Activated CD4-positive, CD25-positive, alpha-beta regulatory T cell treated with anti-CD3 and anti-CD28 coated beads, Interleukin-2, amount 50 U/mL, for 24 hours (primary cell): ENCODE measurements at regions not wholly inside any gene's neighbourhood (a gene's known extent, or its start where the extent isn't known, plus 50 kb on each side); places are given as distances from the start of the nearest gene placed in this dataset.

Experiments used
- ATAC-seq, 2 donors: fragments of 150-1000 bp; cut with Tn5 transposase; one replicate each; pipeline ENCODE4 v1.10.0; 2021; ENCODE audit warnings: mild to moderate bottlenecking in 1 of 2, moderate library complexity in 1 of 2

DNA sequence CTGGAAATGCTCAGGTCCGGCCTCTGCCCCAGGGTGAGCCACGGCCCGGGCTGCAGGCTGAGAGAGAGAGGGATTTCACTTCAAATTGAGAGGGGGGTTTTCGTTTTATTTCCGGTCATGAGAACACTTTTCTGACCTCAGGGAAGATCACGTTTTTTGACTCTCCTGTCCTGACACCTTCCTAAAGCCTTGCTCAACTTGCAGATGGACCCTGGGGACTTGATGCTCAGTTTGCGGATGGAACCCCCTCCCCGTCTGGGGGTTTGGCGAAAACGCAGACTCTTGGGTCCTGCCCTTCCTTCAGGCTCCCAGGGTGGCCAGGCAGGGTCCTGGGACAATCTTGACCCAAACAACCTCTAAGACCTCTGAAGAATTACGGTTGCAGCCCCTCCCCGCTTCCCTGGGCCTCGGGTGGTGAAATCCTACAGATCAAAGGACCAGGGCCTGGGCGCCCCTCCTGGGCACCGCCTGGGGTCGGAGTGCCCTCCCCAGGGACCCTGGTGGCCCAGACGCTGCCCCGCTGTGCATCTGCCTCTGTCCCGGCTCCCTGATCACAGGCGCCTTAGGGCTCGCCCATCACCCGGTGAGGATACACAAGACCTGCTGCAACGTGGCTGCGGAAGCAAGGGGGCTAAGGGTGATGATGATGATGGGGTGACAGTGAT lies 148.2 kb downstream of the ERMARD start:
- ATAC-seq = no peak

DNA sequence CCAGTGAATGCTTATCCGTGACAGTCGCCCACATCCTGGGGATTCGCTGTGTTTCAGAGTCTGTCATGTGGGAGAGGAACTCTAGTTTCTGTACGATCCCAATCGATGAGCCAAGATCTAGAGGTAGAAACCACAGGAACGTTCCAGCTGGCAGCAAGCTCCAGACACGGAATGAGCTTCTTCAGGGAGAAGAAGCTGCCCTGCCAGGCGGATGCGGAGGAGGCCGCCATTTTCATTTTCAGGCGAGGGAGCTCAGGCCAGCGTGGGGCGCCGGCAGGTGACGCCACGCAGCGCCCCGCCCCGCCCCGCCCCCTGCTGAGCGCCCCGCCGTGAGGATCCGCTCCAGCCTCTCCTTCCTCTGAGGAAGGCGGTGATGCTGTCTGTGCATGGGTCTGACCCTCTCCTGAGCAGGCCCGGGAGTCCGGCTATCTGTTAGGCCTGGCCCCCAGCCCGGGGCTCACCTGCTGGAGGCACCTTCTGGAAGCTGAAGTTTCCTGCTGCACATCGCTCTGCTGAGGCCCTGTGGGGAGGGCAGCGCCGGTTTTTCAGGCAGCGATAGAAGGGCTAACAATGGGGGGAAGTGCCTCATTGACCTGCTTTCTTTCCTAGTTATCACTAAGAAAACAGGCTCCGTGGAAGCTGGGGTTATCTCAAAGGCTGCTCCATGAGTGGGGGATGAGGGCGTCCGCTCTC lies 147.5 kb downstream of the ERMARD start:
- ATAC-seq = no peak

DNA sequence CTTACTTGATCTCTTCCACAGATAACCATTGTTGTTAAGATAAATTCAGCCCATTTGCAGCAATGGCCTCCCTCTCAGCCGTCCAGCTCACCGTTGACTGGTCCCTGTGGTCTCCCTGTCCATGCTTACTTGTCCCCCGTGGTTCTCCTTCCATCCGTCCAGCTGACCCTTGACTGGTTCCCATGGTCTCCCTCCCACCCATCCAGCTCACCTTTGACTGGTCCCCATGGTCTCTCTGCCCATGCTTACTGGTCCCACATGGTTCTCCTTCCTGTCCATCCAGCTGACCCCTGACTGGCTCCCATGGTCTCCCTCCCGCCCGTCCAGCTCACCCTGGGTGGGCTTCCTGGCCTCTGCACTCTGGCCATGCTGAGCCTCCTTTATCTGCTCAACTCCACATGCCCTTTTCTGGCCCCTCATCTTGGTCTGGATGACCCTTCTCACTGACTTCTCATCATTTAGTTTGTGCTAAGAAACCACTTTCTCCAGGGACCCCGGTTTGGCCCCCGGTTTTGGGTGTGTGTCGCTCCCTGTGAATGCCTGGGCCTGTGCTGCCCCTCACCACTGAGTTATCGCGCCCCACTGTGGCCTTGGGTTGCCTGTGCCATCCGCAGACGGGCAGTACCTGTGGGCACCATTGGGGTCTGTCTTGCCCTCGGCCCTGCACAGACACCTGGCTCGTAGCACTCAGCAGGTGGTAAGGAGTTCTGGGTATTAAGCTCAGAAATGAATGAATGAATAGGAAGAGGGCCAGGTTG lies 146.4 kb downstream of the ERMARD start:
- ATAC-seq = no peak

DNA sequence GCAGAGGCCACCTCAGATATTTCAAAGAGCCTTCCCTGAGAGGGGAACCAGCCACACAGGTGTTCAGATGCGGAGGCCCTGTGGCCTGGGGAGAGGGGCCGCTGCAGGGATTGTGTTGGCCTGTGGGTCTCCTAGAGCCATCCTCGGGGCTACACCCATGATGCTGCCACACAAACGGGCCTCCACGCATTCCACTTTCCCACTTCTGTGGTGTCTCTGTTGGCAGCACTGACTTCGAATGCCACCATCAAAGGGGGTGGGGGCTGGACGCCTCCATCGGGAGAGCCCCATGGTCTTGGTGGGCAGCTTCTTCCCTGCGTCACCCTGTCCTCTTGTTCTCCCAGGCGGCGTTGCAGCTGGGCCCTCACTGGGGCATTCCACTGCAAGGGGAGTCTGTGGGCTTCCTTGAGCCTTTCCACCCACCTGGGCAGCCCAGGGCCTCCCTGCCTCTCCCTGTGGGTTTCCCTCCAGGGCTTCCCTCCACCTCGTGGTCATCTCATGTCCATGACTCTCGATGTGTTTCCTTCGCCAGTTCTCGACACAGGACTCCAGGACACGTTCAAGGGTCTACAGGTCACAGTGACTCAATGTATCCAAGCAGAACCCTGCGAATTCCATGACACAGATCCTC lies 145.5 kb downstream of the ERMARD start:
- no peak for ATAC-seq

DNA sequence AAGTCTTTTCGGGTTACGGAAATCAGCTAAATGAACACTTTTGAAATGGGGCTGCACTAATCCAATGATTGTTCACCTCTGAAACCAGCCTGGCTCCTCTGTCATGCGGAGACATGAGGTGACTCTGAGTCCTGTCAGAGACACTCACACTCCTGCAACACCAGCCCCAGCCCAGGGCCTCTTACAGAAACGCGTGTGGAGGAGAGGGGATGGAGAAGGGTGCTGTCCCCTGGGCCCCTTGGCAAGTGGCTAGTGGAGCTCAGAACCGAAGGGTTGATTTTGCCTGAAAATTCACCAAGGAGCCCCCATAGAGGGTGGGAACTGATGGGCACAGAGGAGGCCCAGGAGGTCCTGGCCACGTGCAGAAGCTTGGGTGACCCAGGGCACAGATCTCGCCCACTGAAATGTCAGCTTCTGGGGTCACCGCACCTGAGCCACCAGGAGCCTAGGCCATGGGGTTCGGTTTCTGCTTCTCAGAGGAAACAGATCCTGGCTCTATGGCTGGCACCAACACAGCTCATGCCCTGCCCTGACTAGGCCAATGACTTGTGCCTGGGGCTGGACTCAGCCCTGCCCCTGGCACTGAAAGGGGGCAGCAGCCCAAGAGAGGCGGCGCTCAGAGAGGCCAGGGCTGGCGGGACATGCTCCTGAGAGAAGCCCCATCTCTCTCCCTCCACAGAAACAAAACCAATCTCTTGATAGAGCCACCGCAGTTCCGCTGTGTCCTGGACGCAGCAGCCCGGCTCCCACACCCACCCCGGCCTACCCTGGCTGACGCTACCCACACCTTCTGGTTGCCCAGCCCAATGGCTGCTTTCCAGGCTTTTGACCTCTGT lies 144.7 kb downstream of the ERMARD start:
- no peak for ATAC-seq

DNA sequence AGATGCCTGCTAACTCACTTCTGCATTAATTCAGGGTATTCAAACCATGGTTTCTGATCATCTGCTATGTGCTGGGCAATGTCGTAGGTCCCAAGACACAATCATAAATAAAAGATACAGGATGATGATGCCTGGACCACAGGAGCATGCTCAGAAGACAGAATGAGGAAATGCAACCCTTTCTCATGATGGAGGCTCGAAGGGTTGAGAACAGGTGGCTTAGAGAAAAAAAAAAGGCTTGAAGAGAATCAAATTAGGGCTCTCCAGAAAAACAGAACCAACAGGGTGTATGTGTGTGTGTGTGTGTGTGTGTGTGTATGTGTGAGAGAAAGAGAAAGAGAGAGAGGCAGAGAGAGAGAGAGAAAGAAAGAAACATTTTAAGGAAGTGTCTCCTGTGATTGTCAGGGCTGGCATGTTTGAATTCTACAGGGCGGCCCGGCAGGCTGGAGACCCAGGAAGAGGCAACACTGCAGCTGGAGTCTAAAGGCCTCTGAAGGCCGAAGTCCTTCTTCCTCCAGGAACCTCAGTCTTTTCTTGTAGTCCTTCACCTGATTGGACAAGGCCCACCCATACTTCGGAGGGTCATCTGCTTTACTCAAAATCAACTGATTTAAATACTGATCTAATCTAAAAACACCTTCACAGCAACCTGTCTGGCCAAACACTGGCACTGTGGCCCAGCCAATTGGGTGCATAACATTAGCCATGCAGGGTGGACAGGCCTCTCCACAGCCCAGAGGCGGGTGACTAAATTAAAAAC lies 143.8 kb downstream of the ERMARD start:
- ATAC-seq = no peak

DNA sequence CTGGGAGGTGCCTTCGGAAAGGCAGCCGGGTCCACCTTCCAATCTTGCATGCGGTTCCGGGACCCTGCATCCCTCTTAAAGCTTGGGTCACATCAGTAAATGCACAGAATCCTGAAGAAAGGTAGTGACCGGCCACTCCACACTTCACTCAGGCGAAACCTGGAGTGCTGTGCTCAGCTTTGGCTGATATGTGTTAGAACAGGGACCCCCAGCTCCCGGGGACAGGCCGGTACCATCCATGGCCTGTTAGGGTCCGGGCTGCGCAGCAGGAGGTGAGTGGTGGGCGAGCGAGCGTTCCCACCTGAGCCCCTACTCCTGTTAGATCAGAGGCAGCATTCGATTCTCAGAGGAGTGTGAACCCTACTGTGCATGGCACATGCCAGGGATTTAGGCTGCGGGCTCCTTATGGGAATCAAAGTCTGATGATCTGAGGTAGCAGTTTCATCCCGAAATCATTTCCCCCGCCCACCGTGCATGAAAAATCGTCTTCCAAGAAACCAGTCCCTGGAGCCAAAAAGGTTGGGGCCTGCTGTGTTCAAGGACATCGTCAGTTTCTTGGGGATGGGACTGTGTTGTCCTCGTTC lies 143.0 kb downstream of the ERMARD start:
- no peak for ATAC-seq

DNA sequence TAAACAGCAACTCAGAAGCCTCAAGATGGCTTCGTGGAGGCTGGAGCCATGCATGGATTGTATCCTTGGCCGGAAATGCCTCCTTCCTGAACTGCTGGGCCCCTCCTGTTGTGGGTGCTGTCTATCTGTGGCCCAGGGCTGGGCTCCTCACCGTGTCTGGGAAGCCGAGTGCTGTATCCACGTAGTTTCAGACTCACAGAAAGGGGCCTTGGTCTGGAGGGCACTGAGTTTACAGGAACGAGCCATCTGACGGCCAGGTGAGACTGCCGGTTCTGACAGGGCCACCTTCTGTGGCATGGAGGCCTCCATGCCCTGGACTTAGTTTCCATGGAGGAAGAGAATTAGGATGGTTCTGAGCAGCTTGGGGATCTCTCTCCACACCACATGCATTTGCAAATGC lies 142.2 kb downstream of the ERMARD start:
- ATAC-seq = no peak

DNA sequence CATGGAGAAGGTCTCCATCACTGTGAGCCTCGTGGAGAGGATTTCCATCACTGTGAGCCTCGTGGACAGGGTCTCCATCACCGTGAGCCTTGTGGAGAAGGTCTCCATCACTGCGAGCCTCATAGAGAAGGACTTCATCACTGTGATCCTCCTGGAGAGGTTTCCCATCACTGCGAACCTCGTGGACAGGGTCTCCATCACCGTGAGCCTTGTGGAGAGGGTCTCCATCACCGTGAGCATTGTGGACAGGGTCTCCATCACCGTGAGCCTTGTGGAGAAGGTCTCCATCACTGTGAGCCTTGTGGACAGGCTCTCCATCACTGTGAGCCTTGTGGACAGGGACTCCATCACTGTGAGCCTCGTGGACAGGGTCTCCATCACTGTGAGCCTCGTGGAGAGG lies 140.4 kb downstream of the ERMARD start:
- ATAC-seq = no peak

DNA sequence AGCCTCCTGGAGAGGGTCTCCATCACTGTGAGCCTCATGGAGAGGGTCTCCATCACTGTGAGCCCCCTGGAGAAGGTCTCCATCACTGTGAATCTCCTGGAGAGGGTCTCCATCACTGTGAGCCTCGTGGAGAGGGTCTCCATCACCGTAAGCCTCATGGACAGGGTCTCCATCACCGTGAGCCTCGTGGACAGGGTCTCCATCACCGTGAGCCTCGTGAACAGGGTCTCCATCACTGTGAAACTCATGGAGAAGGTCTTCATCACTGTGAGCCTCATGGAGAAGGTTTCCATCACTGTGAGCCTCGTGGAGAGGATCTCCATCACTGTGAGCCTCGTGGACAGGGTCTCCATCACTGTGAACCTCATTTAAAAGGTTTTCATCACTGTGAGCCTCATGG lies 140.0 kb downstream of the ERMARD start:
- no peak for ATAC-seq

DNA sequence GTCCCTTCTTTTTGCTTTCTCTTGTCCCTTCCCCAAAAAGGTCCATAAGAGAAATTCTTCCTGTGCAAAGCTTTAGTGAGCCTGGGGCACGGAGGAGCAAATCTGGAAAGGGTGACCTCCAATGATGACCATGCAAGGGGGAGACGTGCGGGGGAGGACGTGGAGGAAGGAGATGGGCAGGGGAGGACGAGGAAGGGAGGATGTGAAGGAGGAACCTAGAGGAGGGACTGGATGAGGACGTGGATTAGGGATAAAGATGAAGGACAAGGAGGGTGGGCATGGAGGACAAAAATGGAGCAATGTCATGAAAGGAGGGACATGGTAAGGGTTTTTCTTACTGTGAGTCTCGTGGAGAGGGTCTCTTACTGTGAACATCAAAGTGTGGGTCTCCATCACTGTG lies 139.5 kb downstream of the ERMARD start:
- no peak for ATAC-seq

DNA sequence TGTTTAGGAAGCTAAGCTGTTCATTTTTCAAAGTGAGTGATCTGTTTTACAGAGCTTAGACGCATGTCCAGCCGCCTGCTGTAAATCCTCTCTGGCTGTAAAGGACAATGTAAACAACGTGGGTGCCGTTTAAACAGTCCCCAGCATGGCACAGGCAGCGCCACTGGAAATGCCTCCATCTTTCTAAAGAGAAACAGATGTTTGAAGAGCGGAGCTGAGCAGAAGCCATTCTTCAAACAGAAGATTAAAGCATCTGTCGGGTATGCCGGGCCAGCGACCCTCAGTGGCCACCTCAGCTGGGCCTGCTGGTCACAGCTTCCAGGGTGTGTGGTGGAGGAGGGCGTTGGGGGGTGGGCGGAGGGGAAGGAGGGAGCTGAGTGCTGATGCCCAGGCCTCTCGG lies 138.6 kb downstream of the ERMARD start:
- ATAC-seq = no peak

DNA sequence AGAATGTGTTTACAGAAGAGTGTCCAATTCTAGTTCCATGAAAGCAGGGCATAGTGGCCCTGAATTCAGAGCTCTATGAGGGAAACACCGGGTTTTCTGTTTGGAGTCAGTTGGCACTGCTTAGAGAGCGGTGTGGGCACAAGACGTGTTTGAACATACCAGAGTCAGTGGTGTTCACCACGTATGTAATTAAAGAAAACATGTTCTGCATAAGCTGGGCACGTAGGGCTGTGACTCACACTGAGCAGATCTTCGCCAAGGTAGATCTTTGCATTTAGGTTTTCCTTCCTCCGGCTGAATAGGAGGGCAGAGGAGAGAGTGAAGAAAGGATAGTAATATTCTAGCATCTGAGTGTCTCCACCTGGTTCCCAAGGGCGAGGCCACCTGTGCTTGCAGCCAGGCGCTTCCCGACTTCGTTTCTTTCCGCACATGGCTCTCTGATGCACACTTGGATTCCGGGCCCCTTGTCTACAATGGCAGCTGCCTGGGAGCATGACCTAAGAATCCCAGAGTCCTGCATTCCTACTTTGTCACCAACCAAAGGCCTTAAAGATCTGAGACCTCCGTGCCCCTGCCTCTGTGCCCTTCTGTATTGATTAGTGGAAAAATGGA lies 136.2 kb downstream of the ERMARD start:
- ATAC-seq = no peak

DNA sequence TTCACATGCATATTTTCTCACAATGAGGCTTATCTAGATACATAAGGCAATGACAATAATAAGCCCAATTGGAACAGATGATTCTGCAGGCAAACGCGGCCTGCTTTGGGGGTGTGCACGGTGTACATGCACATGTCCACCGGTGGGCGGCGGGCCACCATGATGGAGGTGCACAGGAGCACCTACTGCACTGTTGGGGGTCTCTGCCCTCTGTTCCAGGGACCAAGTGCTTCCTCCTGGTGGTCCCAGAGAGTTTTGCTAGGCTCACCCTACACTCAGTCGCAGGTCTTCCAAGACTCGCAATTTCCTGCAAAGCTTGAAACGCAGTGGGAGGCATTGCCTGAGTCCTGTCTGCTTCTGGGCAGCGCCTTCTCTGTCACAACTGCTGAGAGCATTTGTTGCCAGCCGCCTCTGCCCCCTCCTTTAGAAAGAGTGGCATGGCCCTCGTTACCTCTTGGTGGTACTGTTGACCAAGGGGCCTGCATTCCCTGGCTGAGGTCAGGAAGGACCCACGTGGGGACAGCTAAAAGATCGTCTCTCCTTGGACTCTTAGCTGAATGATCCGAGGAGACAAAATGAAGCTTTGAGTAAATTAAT lies 135.3 kb downstream of the ERMARD start:
- no peak for ATAC-seq

DNA sequence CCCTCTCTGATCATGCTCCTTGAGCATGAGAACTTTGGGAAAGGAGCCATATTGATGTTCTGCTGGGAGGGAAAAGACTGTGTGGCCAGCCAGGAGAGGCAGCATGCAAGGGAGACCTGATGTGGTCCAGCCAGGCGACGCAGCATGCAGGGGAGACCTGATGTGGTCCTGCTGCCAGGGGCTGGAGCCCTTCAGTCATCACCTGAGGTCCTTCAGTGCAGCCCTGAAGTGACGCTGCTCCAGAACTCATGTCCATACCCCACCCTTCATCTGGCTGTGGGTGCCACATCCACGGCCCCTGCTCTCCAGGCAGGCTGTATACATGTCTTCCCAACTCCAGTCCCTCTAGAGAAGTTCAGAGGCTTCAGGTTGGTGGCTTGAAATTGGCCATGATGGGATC lies 134.4 kb downstream of the ERMARD start:
- no peak for ATAC-seq

DNA sequence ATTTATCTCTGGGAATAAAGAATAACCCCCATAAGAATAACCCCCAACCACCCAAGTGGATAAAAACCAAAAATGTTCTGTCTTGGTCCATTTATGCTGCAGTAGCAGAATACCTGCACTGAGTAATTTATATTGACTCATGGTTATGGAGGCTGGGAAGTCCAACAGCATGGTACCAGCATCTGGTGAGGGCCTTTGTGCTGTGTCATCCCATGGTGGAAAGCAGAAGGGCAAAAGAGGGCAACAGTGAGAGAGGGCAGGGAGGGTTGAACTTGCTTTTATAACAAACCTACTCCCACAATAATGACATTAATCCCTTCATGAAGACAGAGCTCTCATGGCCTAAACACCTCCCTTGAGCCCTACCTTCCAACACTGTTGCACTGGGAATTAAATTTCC lies 133.7 kb downstream of the ERMARD start:
- no peak for ATAC-seq

DNA sequence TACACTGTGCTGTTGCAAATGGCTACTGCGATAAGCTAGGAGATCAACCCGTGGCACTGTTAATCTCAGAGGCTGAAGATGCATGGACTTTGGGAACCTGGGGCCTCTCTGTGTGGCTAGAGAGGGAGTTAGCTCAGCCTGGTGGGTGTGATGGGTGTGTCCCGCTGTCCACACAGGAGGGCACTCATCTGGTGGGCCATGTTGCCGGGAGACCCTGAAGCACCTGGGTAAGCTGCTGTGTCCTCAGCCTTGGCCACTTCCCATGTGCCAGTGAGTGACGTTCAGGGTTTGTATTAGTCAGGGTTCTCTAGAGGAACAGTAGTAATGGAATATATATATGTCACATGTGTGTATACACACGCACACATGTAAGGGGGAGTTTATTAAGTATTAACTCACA lies 132.7 kb downstream of the ERMARD start:
- ATAC-seq = no peak

DNA sequence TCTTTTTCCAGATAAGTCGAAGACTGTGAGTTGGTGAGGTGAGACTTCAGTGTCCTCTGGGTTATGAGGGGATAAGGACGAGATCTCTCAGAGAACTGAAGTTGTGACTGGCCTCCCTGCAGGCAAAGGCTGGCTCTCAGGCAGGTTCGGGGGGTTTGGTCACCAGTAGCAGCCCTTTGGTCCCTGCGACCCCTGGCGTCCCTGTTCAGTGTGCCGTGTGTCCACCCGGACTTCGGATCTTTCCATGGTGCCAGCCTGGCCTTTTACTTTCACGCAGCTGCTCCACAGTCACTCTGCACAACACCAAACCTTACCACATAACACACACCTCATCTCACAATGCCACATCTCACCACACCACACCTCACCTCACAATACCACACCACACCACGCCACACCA lies 131.9 kb downstream of the ERMARD start:
- ATAC-seq = no peak

DNA sequence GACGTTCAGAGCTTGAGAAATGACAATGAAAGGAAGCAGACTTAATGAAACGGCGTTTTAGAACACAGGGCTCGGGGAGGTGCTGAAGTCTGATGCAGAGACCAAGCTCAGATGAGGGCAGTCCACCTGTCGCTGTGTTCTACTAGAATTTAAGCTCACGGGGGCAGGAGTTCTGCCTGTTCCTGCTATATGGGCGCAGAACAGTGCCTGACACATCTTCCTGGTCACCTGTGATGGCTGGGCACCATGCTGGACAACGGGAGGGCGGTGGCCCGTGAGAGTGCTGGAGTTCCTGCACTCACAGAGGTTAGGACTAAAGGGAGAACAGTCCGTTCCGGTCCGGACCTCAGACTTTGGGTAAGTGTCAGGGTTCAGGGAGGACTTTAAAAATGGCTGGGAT lies 130.6 kb downstream of the ERMARD start:
- ATAC-seq = no peak

DNA sequence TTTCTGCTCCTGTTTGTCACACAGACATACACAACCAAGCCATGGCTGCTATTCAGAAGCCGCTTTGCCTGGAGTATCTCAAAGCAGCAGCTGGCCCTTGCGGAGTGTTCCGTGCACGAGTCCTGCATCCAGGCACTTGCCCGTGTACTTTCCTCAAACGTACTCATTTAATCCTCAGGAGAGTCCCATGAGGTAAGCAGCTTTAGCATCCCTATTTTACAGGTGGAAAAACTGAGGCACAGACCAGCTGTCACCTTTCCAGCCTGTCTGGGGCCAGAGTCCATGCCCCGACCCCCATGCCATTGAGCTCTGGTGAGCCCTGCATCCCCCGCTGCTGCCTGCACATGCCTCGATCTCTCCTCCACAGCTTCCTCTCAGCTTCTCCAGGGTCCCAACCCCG lies 130.0 kb downstream of the ERMARD start:
- ATAC-seq = no peak

DNA sequence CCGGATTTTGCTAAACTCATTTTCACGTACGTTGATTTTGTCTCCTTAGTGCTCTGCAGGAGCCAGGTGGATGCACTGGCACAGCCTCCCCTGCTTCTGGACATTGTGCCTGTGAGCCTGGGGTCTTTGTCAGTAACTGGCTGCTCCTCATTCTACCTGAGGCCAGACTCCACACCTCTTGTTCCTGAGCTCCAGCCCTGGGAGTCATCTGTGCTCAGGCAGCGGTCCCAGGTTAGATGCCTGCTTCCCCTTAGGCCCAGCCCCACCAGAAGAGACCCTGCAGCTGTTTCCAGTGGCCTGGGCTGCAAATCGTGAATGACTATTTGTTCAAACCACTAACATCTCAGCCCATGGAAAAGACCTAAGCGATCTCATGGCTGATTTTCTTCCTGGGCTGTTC lies 129.1 kb downstream of the ERMARD start:
- no peak for ATAC-seq
